Fibroblast of skin of right biceps (primary cell): ENCODE measurements at regions not wholly inside any gene's neighbourhood (a gene's known extent, or its start where the extent isn't known, plus 50 kb on each side); places are given as distances from the start of the nearest gene placed in this dataset.
"Not testable (repeated sequence)": the region's sequence is repeated elsewhere in the genome, so short reads cannot be mapped to it uniquely, and the experiment has no call there.

ENCODE experiments used
- DNase-seq: peaks from one replicate; pipeline ENCODE4 v3.0.0-alpha.2; 2013

DNA sequence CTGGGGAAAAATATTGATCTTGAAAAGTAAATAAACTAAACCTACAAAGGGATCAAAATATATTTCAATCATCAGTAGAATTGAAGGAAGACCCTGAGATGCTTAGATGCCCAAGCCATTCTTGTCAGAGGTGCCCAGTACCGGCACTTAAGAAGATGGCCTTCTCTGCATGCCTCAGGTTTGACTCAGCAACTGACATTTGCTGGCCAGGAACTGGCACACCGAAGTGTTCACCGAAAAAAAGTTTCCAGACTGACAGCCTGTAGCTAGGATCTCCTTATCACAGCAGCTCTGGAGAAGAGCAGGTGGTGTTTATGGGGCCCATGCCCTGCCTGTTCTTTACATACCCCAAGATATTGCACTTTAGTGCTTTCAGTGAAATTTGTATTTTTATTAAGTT is 203.2 kb downstream of the MOXD1 start:
- no peak for DNase-seq

DNA sequence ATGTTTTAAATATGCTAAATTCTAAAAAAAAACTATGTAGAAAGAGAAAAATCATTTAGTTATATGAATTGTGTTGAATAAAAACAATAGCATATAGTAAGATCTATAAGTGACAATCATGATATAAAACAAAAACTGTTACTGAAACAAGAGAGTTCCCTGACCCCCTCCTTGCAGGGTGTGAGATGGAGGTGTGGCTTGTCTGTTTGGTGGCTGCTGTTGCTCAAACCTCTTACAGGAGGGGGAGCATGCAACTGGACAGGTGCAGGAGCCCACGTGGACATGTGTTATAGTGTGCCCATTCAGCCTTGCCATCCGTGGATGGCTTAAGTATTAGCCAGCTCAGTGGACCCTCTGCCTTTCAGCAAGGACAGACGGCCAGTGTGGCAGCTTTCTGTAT is 206.7 kb downstream of the MOXD1 start:
- no peak for DNase-seq

- no peak for DNase-seq
These were observed 208.6 kb downstream of the MOXD1 start for GRCh38 chr6:132192631-132193030.

GRCh38 chr6:132190815-132191175 is 210.5 kb downstream of the MOXD1 start:
- peak; percentile 57 for DNase-seq

GRCh38 chr6:132190097-132190814 is 211.0 kb downstream of the MOXD1 start:
- peak; percentile 74 for DNase-seq

- peak; percentile 86 for DNase-seq
These were observed 212.6 kb downstream of the MOXD1 start for GRCh38 chr6:132188556-132189264.

GRCh38 chr6:132187816-132188215 is 213.5 kb downstream of the MOXD1 start:
- DNase-seq: no peak

DNA sequence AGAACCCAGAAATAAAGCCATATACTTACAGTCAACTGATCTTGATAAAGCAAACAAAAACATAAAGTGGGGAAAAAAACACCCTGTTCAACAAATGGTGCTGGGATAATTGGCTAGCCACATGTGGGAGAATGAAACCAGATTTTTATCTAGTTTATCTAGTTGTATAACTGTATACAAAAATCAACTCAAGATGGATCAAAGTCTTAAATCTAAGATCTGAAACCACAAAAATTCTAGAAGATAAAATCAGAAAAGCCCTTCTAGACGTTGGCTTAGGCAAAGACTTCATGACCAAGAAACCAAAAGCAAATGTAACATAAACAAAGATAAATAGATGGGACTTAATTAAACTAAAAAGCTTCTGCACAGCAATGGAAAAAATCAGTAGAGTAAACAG is 216.3 kb downstream of the MOXD1 start:
- not testable (repeated sequence) for DNase-seq

DNA sequence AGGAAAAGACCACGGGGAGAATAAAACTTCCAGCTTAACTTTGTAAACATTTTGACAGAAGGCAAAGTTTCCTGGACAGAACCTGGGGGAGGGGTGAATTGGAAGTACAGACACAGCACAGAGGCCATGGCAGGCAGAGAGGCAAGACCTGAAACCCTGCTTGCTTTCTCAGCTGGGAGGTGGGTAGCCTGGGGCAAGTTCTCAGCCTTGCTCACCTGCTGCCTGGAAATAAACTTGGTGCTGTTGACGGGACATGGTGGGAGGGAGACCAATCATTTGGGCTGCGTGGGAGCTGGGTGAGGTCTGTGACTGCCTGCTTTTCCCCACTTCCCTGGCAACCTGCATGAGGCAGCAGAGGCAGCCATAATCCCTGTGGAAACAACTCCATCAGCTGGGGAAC is 221.3 kb downstream of the MOXD1 start:
- no peak for DNase-seq

DNA sequence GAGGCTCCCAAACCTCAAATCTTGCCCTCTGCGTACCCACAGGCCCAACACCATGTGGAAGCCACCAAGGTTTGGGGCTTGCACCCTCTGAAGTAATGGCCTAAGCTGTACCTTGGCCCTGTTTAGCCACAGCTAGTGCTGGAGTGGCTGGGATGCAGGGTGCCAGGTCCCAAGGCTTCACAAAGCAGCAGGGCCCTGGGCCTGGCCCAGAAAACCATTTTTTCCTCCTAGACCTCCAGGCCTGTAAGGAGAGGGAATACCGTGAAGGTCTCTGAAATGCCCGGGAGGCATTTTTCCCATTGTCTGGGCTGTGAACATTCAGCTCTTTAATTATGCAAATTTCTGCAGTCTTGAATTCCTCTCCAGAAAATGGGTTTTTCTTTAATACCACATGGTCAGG is 223.7 kb upstream of the CCN2 start:
- no peak for DNase-seq

- peak; percentile 15 for DNase-seq
These were observed 217.8 kb upstream of the CCN2 start for GRCh38 chr6:132168961-132169360.

GRCh38 chr6:132167929-132168892 is 217.0 kb upstream of the CCN2 start:
- DNase-seq: no peak

GRCh38 chr6:132166526-132167051 is 215.4 kb upstream of the CCN2 start:
- DNase-seq: no peak

- no peak for DNase-seq
These were observed 214.5 kb upstream of the CCN2 start for GRCh38 chr6:132165677-132166076.

DNA sequence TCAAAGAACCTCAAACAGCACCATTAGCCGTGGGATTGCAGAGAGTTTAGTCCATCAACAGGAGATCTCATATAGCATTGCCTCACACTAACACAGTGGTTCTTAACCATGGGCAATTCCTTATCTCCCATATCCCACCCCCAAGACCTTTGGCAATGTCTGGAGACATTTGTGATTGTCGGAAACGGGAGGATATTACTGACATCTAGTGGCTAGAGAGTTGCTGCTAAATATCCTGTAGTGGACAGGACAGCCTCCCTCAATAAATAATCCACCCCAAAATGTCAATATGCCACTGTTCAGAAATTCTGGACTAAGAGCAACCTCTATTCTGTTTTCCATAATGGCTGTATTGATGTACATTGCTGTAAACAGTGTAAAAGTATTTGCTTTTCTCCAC is 210.1 kb upstream of the CCN2 start:
- DNase-seq: peak; percentile 74

DNA sequence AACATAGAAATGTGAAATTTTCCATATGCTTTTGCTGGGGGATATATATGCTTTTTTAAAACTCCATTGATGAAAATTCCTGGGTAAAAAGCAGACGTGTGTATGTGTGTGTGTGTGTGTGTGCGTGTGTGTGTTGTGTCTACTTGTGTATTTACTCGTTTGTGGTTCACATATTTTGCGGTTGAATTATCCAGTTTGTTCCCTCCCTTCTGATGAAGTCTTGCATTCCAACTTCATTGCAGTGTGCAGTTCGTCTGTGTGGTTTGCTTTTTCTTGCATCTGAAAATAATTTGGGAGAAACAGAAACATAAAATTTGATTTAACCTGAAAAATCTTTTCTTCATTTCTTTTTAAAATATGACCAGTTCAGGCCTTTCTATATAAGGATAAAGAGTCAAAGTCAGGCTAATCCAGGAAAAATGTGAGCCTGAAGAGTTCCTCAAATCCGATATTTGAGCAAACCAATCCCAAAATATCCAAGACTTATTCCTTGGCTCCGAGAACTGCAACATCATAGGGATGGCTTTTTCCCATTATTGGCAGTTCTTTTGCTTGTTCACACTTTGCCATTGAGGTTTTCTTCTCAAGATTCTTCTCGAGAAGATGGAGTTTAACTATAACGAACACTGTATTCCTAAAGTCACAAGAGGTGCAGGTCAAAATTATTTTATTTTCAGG is 202.2 kb upstream of the CCN2 start:
- peak; percentile 99 for DNase-seq

DNA sequence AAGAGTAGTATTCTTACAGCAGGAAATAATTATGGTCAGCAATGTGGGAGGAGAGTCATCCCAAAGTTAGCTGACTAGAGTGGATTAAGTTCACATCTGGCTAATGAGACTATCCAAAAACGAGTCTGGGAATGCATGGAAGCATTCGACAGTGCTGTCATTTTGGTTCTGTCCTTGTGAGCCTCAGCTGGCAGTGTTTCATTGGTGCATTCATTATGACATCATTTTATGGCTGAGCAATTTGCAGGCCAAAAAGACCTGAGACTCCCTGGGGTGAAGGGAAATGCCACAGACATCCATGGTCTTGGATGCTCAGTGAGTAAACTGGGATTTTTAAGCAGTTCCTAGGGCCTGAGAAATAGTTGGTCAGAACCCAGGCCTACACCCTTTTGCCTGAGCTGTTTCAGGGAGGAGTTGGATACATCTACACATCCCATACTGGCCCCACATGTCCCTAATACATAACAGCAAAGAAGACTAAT is 196.4 kb upstream of the CCN2 start:
- DNase-seq: peak; percentile 99

DNA sequence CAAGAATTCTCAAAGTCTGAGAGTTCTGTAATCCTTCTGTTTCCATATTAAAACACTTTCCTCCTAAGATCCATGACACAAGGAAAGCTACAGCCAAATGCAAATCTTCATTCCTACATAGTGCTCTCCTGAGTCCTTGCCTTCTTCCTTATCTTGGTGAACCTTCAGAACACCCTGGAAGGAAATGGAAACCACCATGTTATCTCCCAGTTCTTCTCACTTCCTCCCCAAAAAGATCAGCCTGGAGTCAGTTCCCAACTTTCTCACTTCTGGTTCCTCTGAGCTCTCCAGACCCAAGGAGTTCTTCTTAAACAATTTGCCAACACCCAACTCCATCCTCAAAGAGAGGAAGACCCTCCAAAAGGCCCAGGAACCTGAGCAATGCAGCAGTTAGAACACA is 193.3 kb upstream of the CCN2 start:
- no peak for DNase-seq

GRCh38 chr6:132143258-132143657 is 192.1 kb upstream of the CCN2 start:
- no peak for DNase-seq

- DNase-seq: peak; percentile 23
These were observed 191.6 kb upstream of the CCN2 start for GRCh38 chr6:132142768-132143167.

GRCh38 chr6:132142308-132142707 is 191.1 kb upstream of the CCN2 start:
- peak; percentile 24 for DNase-seq

DNA sequence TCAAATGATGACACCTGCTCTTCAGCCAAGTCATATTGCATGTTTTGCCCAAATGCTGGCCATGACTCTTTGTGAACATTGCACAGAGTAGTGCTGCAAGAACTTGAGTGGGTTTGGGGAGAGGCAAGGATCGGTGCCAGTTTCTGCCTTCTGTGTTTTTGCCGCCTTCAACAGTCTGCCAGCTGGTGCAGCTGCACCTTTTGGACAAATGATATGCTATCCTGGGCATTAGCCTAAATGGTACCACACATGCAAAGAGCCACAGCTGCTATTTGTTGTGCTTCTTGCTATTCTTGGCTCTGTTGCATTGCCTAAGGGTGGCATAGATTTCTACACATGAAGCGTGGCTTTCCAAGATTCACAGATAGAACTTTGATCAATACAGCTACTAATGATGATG is 189.0 kb upstream of the CCN2 start:
- no peak for DNase-seq

GRCh38 chr6:132139611-132140010 is 188.4 kb upstream of the CCN2 start:
- DNase-seq: no peak
